ENCODE measurements at regions not wholly inside any gene's neighbourhood (a gene's known extent, or its start where the extent isn't known, plus 50 kb on each side); places are given as distances from the start of the nearest gene placed in this dataset.

DNA sequence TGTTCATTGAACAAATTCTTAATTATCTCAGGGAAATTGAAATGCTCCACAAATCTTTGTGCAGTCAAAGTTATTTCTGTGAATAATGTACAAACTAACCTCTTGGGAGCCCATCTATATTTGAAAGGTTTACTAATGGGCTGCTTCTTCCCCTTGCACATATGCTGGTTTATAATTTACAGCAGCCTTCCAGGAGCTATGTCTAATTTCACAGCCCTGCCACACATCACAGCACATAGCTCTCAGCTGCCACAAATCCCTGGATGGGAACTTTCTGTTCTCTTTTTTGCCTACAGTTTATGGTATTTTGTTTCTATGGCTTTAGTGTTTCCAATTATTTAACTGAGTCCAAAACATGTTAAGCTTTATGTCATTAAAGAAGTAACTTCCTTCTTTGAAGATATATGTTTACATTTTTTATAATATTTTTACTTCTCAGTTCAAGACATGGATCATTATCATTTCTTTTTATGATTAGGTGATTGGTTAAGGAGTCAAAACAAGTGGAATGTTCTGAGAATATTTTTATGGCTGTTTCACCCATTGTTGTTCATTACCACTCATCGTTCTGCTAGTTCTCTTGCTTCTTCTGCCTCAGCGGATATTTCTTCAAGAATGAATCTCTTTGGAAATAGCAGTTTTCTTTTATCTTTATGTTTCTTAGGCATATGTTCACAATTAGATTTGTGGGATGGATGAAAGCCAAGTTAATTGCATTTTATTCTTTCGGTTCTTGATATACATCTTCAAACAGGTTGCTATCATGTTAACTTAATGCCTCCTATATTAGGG is 475.6 kb upstream of the MIS18BP1 start:
- Histone ChIP-seq H3K4me1 (no peaks in the 10 kb centered on the region), H3K27me3 (no peaks in the 10 kb centered on the region), H3K36me3 (no peaks in the 10 kb centered on the region), H3K9me3 (no peaks in the 10 kb centered on the region), H3K4me3 (no peak overlapping the region), H3K27ac (no peak overlapping the region)
- no peak for DNase-seq (ENCODE audit: extremely low spot score in 2 of 2)
- intact Hi-C loops (cut with DNase I), result no loop called here
- no peak for TF ChIP-seq POLR2A (IDR thresholded peaks at IDR 0.05)
- TF ChIP-seq POLR2AphosphoS5 (IDR thresholded peaks at IDR 0.05; ENCODE audit: insufficient read depth in 1 of 2, low read depth in 1 of 2), result no peak
- TF ChIP-seq, protein P1, sequence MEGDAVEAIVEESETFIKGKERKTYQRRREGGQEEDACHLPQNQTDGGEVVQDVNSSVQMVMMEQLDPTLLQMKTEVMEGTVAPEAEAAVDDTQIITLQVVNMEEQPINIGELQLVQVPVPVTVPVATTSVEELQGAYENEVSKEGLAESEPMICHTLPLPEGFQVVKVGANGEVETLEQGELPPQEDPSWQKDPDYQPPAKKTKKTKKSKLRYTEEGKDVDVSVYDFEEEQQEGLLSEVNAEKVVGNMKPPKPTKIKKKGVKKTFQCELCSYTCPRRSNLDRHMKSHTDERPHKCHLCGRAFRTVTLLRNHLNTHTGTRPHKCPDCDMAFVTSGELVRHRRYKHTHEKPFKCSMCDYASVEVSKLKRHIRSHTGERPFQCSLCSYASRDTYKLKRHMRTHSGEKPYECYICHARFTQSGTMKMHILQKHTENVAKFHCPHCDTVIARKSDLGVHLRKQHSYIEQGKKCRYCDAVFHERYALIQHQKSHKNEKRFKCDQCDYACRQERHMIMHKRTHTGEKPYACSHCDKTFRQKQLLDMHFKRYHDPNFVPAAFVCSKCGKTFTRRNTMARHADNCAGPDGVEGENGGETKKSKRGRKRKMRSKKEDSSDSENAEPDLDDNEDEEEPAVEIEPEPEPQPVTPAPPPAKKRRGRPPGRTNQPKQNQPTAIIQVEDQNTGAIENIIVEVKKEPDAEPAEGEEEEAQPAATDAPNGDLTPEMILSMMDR (IDR thresholded peaks at IDR 0.05), result no peak

DNA sequence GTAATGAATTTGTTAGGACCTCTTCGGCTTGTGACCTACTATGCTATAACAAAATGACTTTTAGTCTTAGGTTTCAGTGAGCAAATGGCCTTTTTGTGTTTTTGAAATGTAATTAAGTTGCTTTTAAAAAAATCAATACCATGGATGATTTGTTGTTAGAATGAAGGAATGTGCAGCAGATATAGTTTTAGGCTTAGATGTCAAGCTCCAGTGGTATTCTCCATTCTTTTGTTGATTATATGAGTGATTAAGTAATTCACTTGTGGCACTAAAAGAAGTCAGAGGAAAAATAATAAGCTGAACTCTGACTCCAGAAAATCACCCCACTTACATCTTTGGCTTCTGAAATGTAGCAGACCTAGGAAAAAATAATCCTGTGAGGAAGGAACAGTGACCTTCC is 474.1 kb upstream of the MIS18BP1 start:
- Histone ChIP-seq H3K9me3 (no peaks in the 10 kb centered on the region), H3K27ac (no peak overlapping the region), H3K4me3 (no peak overlapping the region), H3K27me3 (no peaks in the 10 kb centered on the region), H3K4me1 (no peaks in the 10 kb centered on the region), H3K36me3 (no peaks in the 10 kb centered on the region)
- TF ChIP-seq POLR2A (IDR thresholded peaks at IDR 0.05) (no peak), POLR2AphosphoS5 (IDR thresholded peaks at IDR 0.05; ENCODE audit: insufficient read depth in 1 of 2, low read depth in 1 of 2) (no peak)
- TF ChIP-seq, protein P1 (IDR thresholded peaks at IDR 0.05), result no peak
- no peak for DNase-seq (ENCODE audit: extremely low spot score in 2 of 2)
- intact Hi-C loops (cut with DNase I), result no loop called here

DNA sequence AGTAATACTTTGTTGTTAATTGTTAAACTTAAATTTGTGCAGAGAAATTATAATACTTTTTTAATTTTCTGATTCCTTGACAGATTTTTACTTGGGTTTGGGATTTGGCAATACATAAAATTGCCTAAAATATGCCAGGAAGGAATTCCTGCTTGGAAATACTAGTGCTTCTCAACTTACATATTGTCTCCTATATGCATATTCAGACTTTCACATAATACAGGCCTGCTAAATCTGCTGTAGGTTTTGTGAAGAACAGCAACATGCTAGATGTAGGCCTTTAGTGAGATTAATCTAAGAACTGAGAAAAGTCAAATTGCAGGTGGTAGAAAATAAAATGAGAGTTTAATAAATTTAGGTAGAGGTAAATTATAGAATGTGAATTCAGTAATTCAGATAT is 468.5 kb upstream of the MIS18BP1 start:
- H3K27ac ChIP-seq, result no peak overlapping the region
- H3K36me3 ChIP-seq, result no peaks in the 10 kb centered on the region
- H3K9me3 ChIP-seq, result no peaks in the 10 kb centered on the region
- no peak for DNase-seq (ENCODE audit: extremely low spot score in 2 of 2)
- TF ChIP-seq POLR2A (IDR thresholded peaks at IDR 0.05), result no peak
- TF ChIP-seq POLR2AphosphoS5 (IDR thresholded peaks at IDR 0.05; ENCODE audit: insufficient read depth in 1 of 2, low read depth in 1 of 2), result no peak
- TF ChIP-seq, protein P1 (IDR thresholded peaks at IDR 0.05), result no peak
- intact Hi-C loops (cut with DNase I), result no loop called here
- H3K27me3 ChIP-seq, result no peaks in the 10 kb centered on the region
- H3K4me1 ChIP-seq, result no peaks in the 10 kb centered on the region
- H3K4me3 ChIP-seq, result no peak overlapping the region

DNA sequence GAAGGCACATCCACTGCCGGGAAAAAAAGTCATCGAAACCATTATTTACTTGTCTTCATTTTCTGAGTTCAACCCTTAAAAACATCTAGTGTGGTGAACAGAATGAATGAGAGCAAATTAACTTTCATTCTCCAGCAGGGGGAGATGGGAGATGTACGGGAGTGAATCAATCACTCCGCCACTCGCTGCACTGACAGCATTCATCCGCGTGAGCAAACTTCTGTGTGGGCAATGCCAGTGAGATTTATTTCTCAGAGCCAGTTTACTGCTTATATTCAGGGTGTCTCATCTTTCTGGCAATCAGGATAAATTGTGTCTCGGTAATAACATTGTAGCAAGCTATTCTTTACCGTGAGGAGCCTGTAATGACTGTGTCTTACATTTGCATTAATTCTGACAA is 463.6 kb upstream of the MIS18BP1 start:
- Histone ChIP-seq H3K4me1 (no peaks in the 10 kb centered on the region), H3K36me3 (no peaks in the 10 kb centered on the region), H3K27ac (no peak overlapping the region), H3K4me3 (no peak overlapping the region), H3K27me3 (no peaks in the 10 kb centered on the region), H3K9me3 (no peaks in the 10 kb centered on the region)
- no peak for DNase-seq (ENCODE audit: extremely low spot score in 2 of 2)
- TF ChIP-seq POLR2A (IDR thresholded peaks at IDR 0.05) (no peak), POLR2AphosphoS5 (IDR thresholded peaks at IDR 0.05; ENCODE audit: insufficient read depth in 1 of 2, low read depth in 1 of 2) (no peak)
- TF ChIP-seq, protein P1 (IDR thresholded peaks at IDR 0.05), result no peak
- intact Hi-C loops (cut with DNase I), result no loop called here

DNA sequence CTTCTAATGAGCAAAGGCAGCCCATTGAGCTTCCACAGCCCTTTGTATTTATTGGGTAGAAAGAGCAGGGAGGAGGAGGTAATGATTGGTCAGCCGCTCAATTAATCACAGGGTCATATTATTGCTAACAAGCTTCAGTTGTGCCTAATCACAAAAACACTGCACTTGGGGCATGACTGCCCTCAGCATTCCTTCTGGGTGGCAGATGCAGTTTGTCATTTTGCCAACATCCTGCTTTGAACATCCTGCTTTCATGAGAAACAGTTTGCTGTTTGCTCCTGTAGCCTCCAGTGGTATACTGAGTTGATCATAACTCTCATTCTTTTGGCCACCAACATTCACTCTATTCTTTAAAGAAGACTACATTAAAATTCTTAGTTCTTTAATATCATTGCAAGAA is 462.9 kb upstream of the MIS18BP1 start:
- Histone ChIP-seq H3K36me3 (no peaks in the 10 kb centered on the region), H3K27ac (no peak overlapping the region), H3K27me3 (no peaks in the 10 kb centered on the region), H3K9me3 (no peaks in the 10 kb centered on the region), H3K4me1 (no peaks in the 10 kb centered on the region), H3K4me3 (no peak overlapping the region)
- no peak for DNase-seq (ENCODE audit: extremely low spot score in 2 of 2)
- intact Hi-C loops (cut with DNase I), result no loop called here
- TF ChIP-seq, protein P1 (IDR thresholded peaks at IDR 0.05), result no peak
- no peak for TF ChIP-seq POLR2A (IDR thresholded peaks at IDR 0.05)
- no peak for TF ChIP-seq POLR2AphosphoS5 (IDR thresholded peaks at IDR 0.05; ENCODE audit: insufficient read depth in 1 of 2, low read depth in 1 of 2)
